Stimulated activated CD8-positive, alpha-beta memory T cell treated with anti-CD3 and anti-CD28 coated beads, Interleukin-15, amount 100 ng/mL, for 4 hours (primary cell): ENCODE measurements at regions not wholly inside any gene's neighbourhood (a gene's known extent, or its start where the extent isn't known, plus 50 kb on each side); places are given as distances from the start of the nearest gene placed in this dataset.
"Not testable (repeated sequence)": the region's sequence is repeated elsewhere in the genome, so short reads cannot be mapped to it uniquely, and the experiment has no call there.

ENCODE experiments used
- DNase-seq, 2 donors: peaks; one replicate each; pipeline ENCODE4 v3.0.0-alpha.2; 2020; ENCODE audit warnings: low read depth in 2 of 2

GRCh38 chr15:46091860-46092450 lies 457.1 kb downstream of the SQOR start:
- no peak for DNase-seq

GRCh38 chr15:46098006-46098405 lies 463.2 kb downstream of the SQOR start:
- DNase-seq, result not testable (repeated sequence)

- no peak for DNase-seq
Measured at GRCh38 chr15:46110755-46111154, 475.9 kb downstream of the SQOR start.

- no peak for DNase-seq
Measured at GRCh38 chr15:46111730-46112129, 476.9 kb downstream of the SQOR start.

GRCh38 chr15:46117071-46117470 lies 482.2 kb downstream of the SQOR start:
- DNase-seq, result no peak

- no peak for DNase-seq
Measured at GRCh38 chr15:46120713-46121112, 485.9 kb downstream of the SQOR start.

GRCh38 chr15:46121441-46121840 lies 486.6 kb downstream of the SQOR start:
- no peak for DNase-seq

GRCh38 chr15:46126581-46126980 lies 491.8 kb downstream of the SQOR start:
- no peak for DNase-seq

GRCh38 chr15:46127361-46127874 lies 492.6 kb downstream of the SQOR start:
- DNase-seq, result no peak

- DNase-seq, result no peak
Measured at GRCh38 chr15:46129145-46129544, 494.3 kb downstream of the SQOR start.

GRCh38 chr15:46131876-46132275 lies 497.0 kb downstream of the SQOR start:
- no peak for DNase-seq

- no peak for DNase-seq
Measured at GRCh38 chr15:46137443-46137842, 502.6 kb downstream of the SQOR start.

- no peak for DNase-seq
Measured at GRCh38 chr15:46146002-46146401, 511.2 kb downstream of the SQOR start.

GRCh38 chr15:46146915-46147314 lies 512.1 kb downstream of the SQOR start:
- no peak for DNase-seq

GRCh38 chr15:46151786-46152185 lies 517.0 kb downstream of the SQOR start:
- no peak for DNase-seq

GRCh38 chr15:46166750-46167149 lies 531.9 kb downstream of the SQOR start:
- no peak for DNase-seq

GRCh38 chr15:46170326-46170725 lies 535.5 kb downstream of the SQOR start:
- no peak for DNase-seq

- no peak for DNase-seq
Measured at GRCh38 chr15:46174122-46174521, 539.3 kb downstream of the SQOR start.

GRCh38 chr15:46177219-46177618 lies 542.4 kb downstream of the SQOR start:
- DNase-seq, result no peak

- no peak for DNase-seq
Measured at GRCh38 chr15:46178138-46178537, 543.3 kb downstream of the SQOR start.

GRCh38 chr15:46207341-46207740 lies 572.5 kb downstream of the SQOR start:
- DNase-seq, result no peak

- DNase-seq, result no peak
Measured at GRCh38 chr15:46213551-46213950, 578.7 kb downstream of the SQOR start.

GRCh38 chr15:46222826-46223225 lies 588.0 kb downstream of the SQOR start:
- no peak for DNase-seq

- no peak for DNase-seq
Measured at GRCh38 chr15:46229263-46229662, 594.4 kb downstream of the SQOR start.
